Loucy (cell line): ENCODE measurements at regions not wholly inside any gene's neighbourhood (a gene's known extent, or its start where the extent isn't known, plus 50 kb on each side); places are given as distances from the start of the nearest gene placed in this dataset.

Experiments
- H2AFZ ChIP-seq: fragments of 200-600 bp; sonication (generic); 2 replicates; pipeline ENCODE4 v1.6.0; 2016; ENCODE audit warnings: antibody characterized with exemption, mild to moderate bottlenecking, low read length, moderate library complexity
- H3F3A ChIP-seq: fragments of 200-600 bp; 2 replicates; pipeline ENCODE4 v1.6.0; 2016; ENCODE audit warnings: antibody characterized with exemption, low read depth, mild to moderate bottlenecking
- H3K27me3 ChIP-seq: fragments of 200-600 bp; sonication (generic); 2 replicates; pipeline ENCODE4 v1.6.1; 2014; ENCODE audit warnings: low read length, mild to moderate bottlenecking; ENCODE audit not compliant: insufficient read depth, poor library complexity, severe bottlenecking
- H3K36me3 ChIP-seq: fragments of 200-600 bp; sonication (generic); 2 replicates; pipeline ENCODE4 v1.6.1; 2016; ENCODE audit warnings: low read length; ENCODE audit not compliant: insufficient read depth
- H3K4me1 ChIP-seq: fragments of 200-600 bp; sonication (generic); 2 replicates; pipeline ENCODE4 v1.5.1; 2014; ENCODE audit warnings: low read length, mild to moderate bottlenecking; ENCODE audit not compliant: insufficient read depth, poor library complexity, severe bottlenecking
- H3K4me2 ChIP-seq: fragments of 200-600 bp; sonication (generic); 2 replicates; pipeline ENCODE4 v1.6.0; 2014; ENCODE audit warnings: antibody characterized with exemption, low read length, low read depth, mild to moderate bottlenecking; ENCODE audit not compliant: poor library complexity, severe bottlenecking
- H3K4me3 ChIP-seq: fragments of 200-600 bp; sonication (generic); 2 replicates; pipeline ENCODE4 v1.5.1; 2014; ENCODE audit warnings: low read length, mild to moderate bottlenecking, mixed read lengths; ENCODE audit not compliant: poor library complexity, severe bottlenecking
- H3K79me2 ChIP-seq: fragments of 200-600 bp; sonication (generic); 2 replicates; pipeline ENCODE4 v1.6.1; 2014; ENCODE audit warnings: low read length; ENCODE audit not compliant: insufficient read depth
- H3K9ac ChIP-seq: fragments of 200-600 bp; sonication (generic); 2 replicates; pipeline ENCODE4 v1.6.0; 2014; ENCODE audit warnings: mild to moderate bottlenecking, low read depth, low read length, moderate library complexity; ENCODE audit not compliant: poor library complexity, severe bottlenecking
- H3K9me2 ChIP-seq: fragments of 200-600 bp; sonication (generic); replicated peaks from 2 replicates; pipeline ENCODE4 v1.6.1; 2016; ENCODE audit warnings: low read depth, low read length, mixed read lengths
- H3K9me3 ChIP-seq: fragments of 200-600 bp; sonication (generic); 2 replicates; pipeline ENCODE4 v1.6.1; 2014; ENCODE audit warnings: mild to moderate bottlenecking, antibody characterized with exemption, low read length, low read depth; ENCODE audit not compliant: insufficient read depth
- H4K20me1 ChIP-seq: fragments of 200-600 bp; sonication (generic); 2 replicates; pipeline ENCODE4 v1.6.0; 2014; ENCODE audit warnings: antibody characterized with exemption, low read length, mild to moderate bottlenecking; ENCODE audit not compliant: insufficient read depth, poor library complexity, severe bottlenecking
- EZH2phosphoT487 ChIP-seq: fragments of 200-600 bp; IDR thresholded peaks from 2 replicates; pipeline ENCODE4 v1.6.1; 2018; ENCODE audit warnings: antibody characterized with exemption, mild to moderate bottlenecking, moderate library complexity, borderline replicate concordance
- TF ChIP-seq, protein P1 (sequence below): fragments of 200-600 bp; sonication (generic); conservative IDR thresholded peaks from 2 replicates; pipeline ENCODE4 v1.5.1; 2014; ENCODE audit warnings: mild to moderate bottlenecking, antibody characterized with exemption, low read length

- no peaks in the 10 kb centered on the region for H3K79me2 ChIP-seq
- no peak overlapping the region for H2AFZ ChIP-seq
- no peak overlapping the region for H3K4me2 ChIP-seq
- no peaks in the 10 kb centered on the region for H3K9me2 ChIP-seq
- no peaks in the 10 kb centered on the region for H3K9me3 ChIP-seq
- H3K36me3 ChIP-seq: no peaks in the 10 kb centered on the region
- no peaks in the 10 kb centered on the region for H3K4me1 ChIP-seq
- no peak overlapping the region for H3K4me3 ChIP-seq
- H3K9ac ChIP-seq: no peak overlapping the region
- no peaks in the 10 kb centered on the region for H3F3A ChIP-seq
- no peaks in the 10 kb centered on the region for H4K20me1 ChIP-seq
- H3K27me3 ChIP-seq: no peaks in the 10 kb centered on the region
- TF ChIP-seq EZH2phosphoT487: no peak
- TF ChIP-seq, protein P1, sequence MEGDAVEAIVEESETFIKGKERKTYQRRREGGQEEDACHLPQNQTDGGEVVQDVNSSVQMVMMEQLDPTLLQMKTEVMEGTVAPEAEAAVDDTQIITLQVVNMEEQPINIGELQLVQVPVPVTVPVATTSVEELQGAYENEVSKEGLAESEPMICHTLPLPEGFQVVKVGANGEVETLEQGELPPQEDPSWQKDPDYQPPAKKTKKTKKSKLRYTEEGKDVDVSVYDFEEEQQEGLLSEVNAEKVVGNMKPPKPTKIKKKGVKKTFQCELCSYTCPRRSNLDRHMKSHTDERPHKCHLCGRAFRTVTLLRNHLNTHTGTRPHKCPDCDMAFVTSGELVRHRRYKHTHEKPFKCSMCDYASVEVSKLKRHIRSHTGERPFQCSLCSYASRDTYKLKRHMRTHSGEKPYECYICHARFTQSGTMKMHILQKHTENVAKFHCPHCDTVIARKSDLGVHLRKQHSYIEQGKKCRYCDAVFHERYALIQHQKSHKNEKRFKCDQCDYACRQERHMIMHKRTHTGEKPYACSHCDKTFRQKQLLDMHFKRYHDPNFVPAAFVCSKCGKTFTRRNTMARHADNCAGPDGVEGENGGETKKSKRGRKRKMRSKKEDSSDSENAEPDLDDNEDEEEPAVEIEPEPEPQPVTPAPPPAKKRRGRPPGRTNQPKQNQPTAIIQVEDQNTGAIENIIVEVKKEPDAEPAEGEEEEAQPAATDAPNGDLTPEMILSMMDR: no peak
These were observed 648.0 kb downstream of the IRX1 start for GRCh38 chr5:4243479-4244264.

GRCh38 chr5:4244306-4244705 lies 648.7 kb downstream of the IRX1 start:
- Histone ChIP-seq H2AFZ (no peak overlapping the region), H3K79me2 (no peaks in the 10 kb centered on the region)
- TF ChIP-seq EZH2phosphoT487: no peak
- TF ChIP-seq, protein P1: no peak

DNA sequence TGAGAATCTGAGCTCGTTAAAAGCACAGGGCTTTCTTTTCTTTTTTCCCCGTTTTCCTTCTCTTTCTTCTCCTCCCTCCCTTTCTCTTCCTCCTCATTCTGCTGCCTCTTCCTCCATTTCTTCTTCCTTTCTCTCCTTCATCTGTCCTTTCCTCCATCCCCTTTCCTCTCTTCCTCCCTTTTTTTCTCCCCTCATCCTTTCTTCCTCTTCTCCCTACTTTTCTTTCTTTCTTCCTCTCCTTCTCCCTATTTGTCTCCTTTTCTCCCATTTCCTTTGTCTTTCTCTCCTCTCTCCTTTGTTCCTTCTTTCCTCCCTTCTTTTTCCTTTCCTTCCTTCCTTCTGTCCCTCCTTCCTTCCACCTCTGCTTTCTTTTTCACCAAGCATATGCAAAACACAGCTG lies 649.4 kb downstream of the IRX1 start:
- Histone ChIP-seq H3K9me3 (no peaks in the 10 kb centered on the region), H3K4me1 (no peaks in the 10 kb centered on the region), H3K36me3 (no peaks in the 10 kb centered on the region), H3K9me2 (no peaks in the 10 kb centered on the region), H3K79me2 (no peaks in the 10 kb centered on the region), H3F3A (no peaks in the 10 kb centered on the region), H3K27me3 (no peaks in the 10 kb centered on the region), H3K4me3 (no peak overlapping the region), H4K20me1 (no peaks in the 10 kb centered on the region), H3K4me2 (no peak overlapping the region), H2AFZ (no peak overlapping the region), H3K9ac (no peak overlapping the region)
- TF ChIP-seq EZH2phosphoT487: no peak
- TF ChIP-seq, protein P1: no peak

More at GRCh38 chr5:4244306-4244705, 648.7 kb downstream of the IRX1 start:
- Histone ChIP-seq H3K9ac (no peak overlapping the region), H3F3A (no peaks in the 10 kb centered on the region), H3K4me3 (no peak overlapping the region), H3K4me1 (no peaks in the 10 kb centered on the region), H3K27me3 (no peaks in the 10 kb centered on the region), H4K20me1 (no peaks in the 10 kb centered on the region), H3K36me3 (no peaks in the 10 kb centered on the region), H3K9me2 (no peaks in the 10 kb centered on the region), H3K9me3 (no peaks in the 10 kb centered on the region), H3K4me2 (no peak overlapping the region)
